LHCN-M2 (cell line): ENCODE measurements at regions not wholly inside any gene's neighbourhood (a gene's known extent, or its start where the extent isn't known, plus 50 kb on each side); places are given as distances from the start of the nearest gene placed in this dataset.

ENCODE experiments used
- DNase-seq: peaks from one replicate; pipeline ENCODE4 v3.0.0-alpha.2; 2012; ENCODE audit warnings: low read depth

- no peak for DNase-seq
These were observed 114.3 kb upstream of the TDRD3 start for GRCh38 chr13:60282708-60283107.

GRCh38 chr13:60286707-60287106 is 110.3 kb upstream of the TDRD3 start:
- DNase-seq = no peak

- DNase-seq = no peak
These were observed 108.5 kb upstream of the TDRD3 start for GRCh38 chr13:60288569-60288968.

GRCh38 chr13:60303166-60303565 is 93.9 kb upstream of the TDRD3 start:
- no peak for DNase-seq

GRCh38 chr13:60311527-60311926 is 85.5 kb upstream of the TDRD3 start:
- no peak for DNase-seq

GRCh38 chr13:60312851-60313505 is 84.0 kb upstream of the TDRD3 start:
- no peak for DNase-seq

GRCh38 chr13:60318186-60318585 is 78.8 kb upstream of the TDRD3 start:
- DNase-seq = no peak

- no peak for DNase-seq
These were observed 72.9 kb upstream of the TDRD3 start for GRCh38 chr13:60324131-60324530.

GRCh38 chr13:60326273-60326672 is 70.7 kb upstream of the TDRD3 start:
- DNase-seq = no peak

- no peak for DNase-seq
These were observed 69.5 kb upstream of the TDRD3 start for GRCh38 chr13:60327511-60327910.

- DNase-seq = no peak
These were observed 68.9 kb upstream of the TDRD3 start for GRCh38 chr13:60328073-60328472.

GRCh38 chr13:60329221-60329923 is 67.6 kb upstream of the TDRD3 start:
- peak; percentile 26 for DNase-seq

- DNase-seq = no peak
These were observed 65.6 kb upstream of the TDRD3 start for GRCh38 chr13:60331249-60332012.

GRCh38 chr13:60332682-60333081 is 64.3 kb upstream of the TDRD3 start:
- DNase-seq = no peak

- DNase-seq = no peak
These were observed 62.7 kb upstream of the TDRD3 start for GRCh38 chr13:60334310-60334709.

GRCh38 chr13:60335531-60335930 is 61.5 kb upstream of the TDRD3 start:
- DNase-seq = peak; percentile 10

GRCh38 chr13:60338754-60339153 is 58.3 kb upstream of the TDRD3 start:
- no peak for DNase-seq

GRCh38 chr13:60343978-60344377 is 53.0 kb upstream of the TDRD3 start:
- DNase-seq = no peak

GRCh38 chr13:60347174-60347573 is 49.8 kb upstream of the TDRD3 start:
- DNase-seq = no peak
